A549 (cell line): ENCODE measurements at regions not wholly inside any gene's neighbourhood (a gene's known extent, or its start where the extent isn't known, plus 50 kb on each side); places are given as distances from the start of the nearest gene placed in this dataset.

Experiments used
- ATAC-seq, 2 experiments: fragments of 200-7000 bp in 1 of 2; fragments of >200 bp in 1 of 2; cut with Nextera tagmentation in 1 of 2; cut with Tn5 transposase in 1 of 2; 3 replicates each; pipeline versions ENCODE4 v1.8.0 to v1.9.1; 2018 to 2020; ENCODE audit warnings: mild to moderate bottlenecking in 1 of 2, moderate library complexity in 1 of 2
- CTCF ChIA-PET: fragments of 300-600 bp; sonication (Branson Sonifier 250); formaldehyde crosslinking; extraction: SDS; loops from one replicate; lab custom pipeline; 2021; ENCODE audit warnings: antibody characterized with exemption, inconsistent platforms; lab: Yijun Ruan, JAX
- POLR2A ChIA-PET: fragments of 350-600 bp; formaldehyde crosslinking; extraction: SDS; loops from one replicate; lab custom pipeline; 2021; ENCODE audit warnings: antibody characterized with exemption, inconsistent platforms; lab: Yijun Ruan, JAX
- DNase-seq, 2 experiments: peaks; one replicate each; pipeline versions ENCODE4 v3.0.0 to v3.0.0-alpha.2; 2011 to 2016; ENCODE audit warnings: low read depth in 1 of 2, low spot score in 1 of 2
- FAIRE-seq: peaks from 2 replicates; lab custom pipeline; 2011; peaks lifted over from hg19 to GRCh38; lab: Jason Lieb, UNC
- H3K27ac ChIP-seq, 2 experiments: fragments of >200 bp; sonication (Bioruptor Twin); formaldehyde crosslinking; 3 replicates each; pipeline ENCODE4 v1.5.1; 2016 to 2017
- H3K4me1 ChIP-seq: fragments of >200 bp; sonication (Bioruptor Twin); formaldehyde crosslinking; 3 replicates; pipeline ENCODE4 v1.6.1; 2016
- H3K4me2 ChIP-seq: fragments of >200 bp; sonication (Bioruptor Twin); formaldehyde crosslinking; 3 replicates; pipeline ENCODE4 v1.6.1; 2016
- H3K4me3 ChIP-seq: fragments of >200 bp; sonication (Bioruptor Twin); formaldehyde crosslinking; 3 replicates; pipeline ENCODE4 v1.5.1; 2016
- H3K9me3 ChIP-seq: fragments of >200 bp; sonication (Bioruptor Twin); formaldehyde crosslinking; 3 replicates; pipeline ENCODE4 v1.6.1; 2016
- BCL3 ChIP-seq: fragments of >200 bp; sonication (Bioruptor Twin); formaldehyde crosslinking; IDR thresholded peaks from 3 replicates; pipeline ENCODE4 v1.6.1; 2016
- BHLHE40 ChIP-seq: IDR thresholded peaks from 2 replicates; pipeline ENCODE4 v1.6.1; 2012; ENCODE audit warnings: low read depth, low read length, inconsistent platforms
- CBX2 ChIP-seq: fragments of 200-600 bp; sonication (generic); IDR thresholded peaks from 2 replicates; pipeline ENCODE4 v1.6.1; 2016; ENCODE audit warnings: low read depth, mild to moderate bottlenecking, borderline replicate concordance
- CBX8 ChIP-seq: fragments of 200-600 bp; sonication (generic); IDR thresholded peaks from 2 replicates; pipeline ENCODE4 v1.6.1; 2016
- CTCF ChIP-seq: fragments of >200 bp; sonication (Bioruptor Twin); formaldehyde crosslinking; IDR thresholded peaks from 3 replicates; pipeline ENCODE4 v1.5.1; 2016
- EHMT2 ChIP-seq: fragments of 200-600 bp; sonication (generic); IDR thresholded peaks from 2 replicates; pipeline ENCODE4 v1.6.1; 2016; ENCODE audit warnings: antibody characterized with exemption, low read depth, mild to moderate bottlenecking, moderate library complexity
- ELK1 ChIP-seq: fragments of 150-350 bp; IDR thresholded peaks from 2 replicates; pipeline ENCODE4 v1.6.1; 2014; ENCODE audit warnings: low read depth, mild to moderate bottlenecking, low read length
- EP300 ChIP-seq, 2 experiments: fragments of >200 bp; sonication (Bioruptor Twin); formaldehyde crosslinking; IDR thresholded peaks; 2 replicates in 1 of 2; 3 replicates in 1 of 2; pipeline ENCODE4 v1.6.1; 2016 to 2017
- FOSB ChIP-seq: fragments of 250-450 bp; sonication (Bioruptor Pico); IDR thresholded peaks from 2 replicates; pipeline ENCODE4 v1.5.0; 2020; ENCODE audit warnings: mild to moderate bottlenecking, moderate library complexity
- FOSL2 ChIP-seq, 2 experiments: fragments of 450-650 bp in 1 of 2; fragments of >200 bp in 1 of 2; sonication (Bioruptor Twin) in 1 of 2; formaldehyde crosslinking; IDR thresholded peaks; 2 replicates each; pipeline versions ENCODE4 v1.5.0 to v1.6.1; 2016 to 2020; ENCODE audit warnings: mild to moderate bottlenecking in 1 of 2, moderate library complexity in 1 of 2
- FOXS1 ChIP-seq: fragments of 250-450 bp; sonication (Bioruptor Pico); IDR thresholded peaks from 2 replicates; pipeline ENCODE4 v1.5.0; 2020; ENCODE audit warnings: mild to moderate bottlenecking, moderate library complexity
- HOXA7 ChIP-seq: fragments of 250-450 bp; sonication (Bioruptor Pico); IDR thresholded peaks from 2 replicates; pipeline ENCODE4 v1.5.0; 2020; ENCODE audit warnings: mild to moderate bottlenecking, moderate library complexity
- HOXB13 ChIP-seq: fragments of 250-450 bp; sonication (Bioruptor Pico); IDR thresholded peaks from 2 replicates; pipeline ENCODE4 v1.5.0; 2020; ENCODE audit warnings: low read depth, mild to moderate bottlenecking, moderate library complexity
- KDM5A ChIP-seq: fragments of 200-600 bp; sonication (generic); IDR thresholded peaks from 2 replicates; pipeline ENCODE4 v1.6.1; 2016; ENCODE audit warnings: antibody characterized with exemption, mild to moderate bottlenecking
- MAFK ChIP-seq: fragments of 450-650 bp; IDR thresholded peaks from 2 replicates; pipeline ENCODE4 v1.6.1; 2014; ENCODE audit not compliant: partially characterized antibody
- PHF8 ChIP-seq: fragments of 200-600 bp; sonication (generic); IDR thresholded peaks from 2 replicates; pipeline ENCODE4 v1.6.1; 2016; ENCODE audit warnings: low read depth, mild to moderate bottlenecking, antibody characterized with exemption, moderate library complexity, borderline replicate concordance
- REST ChIP-seq: fragments of 200-600 bp; sonication (generic); IDR thresholded peaks from 2 replicates; pipeline ENCODE4 v1.6.1; 2016; ENCODE audit warnings: antibody characterized with exemption, mild to moderate bottlenecking, moderate library complexity
- SMC3 ChIP-seq: fragments of >200 bp; sonication (Bioruptor Twin); formaldehyde crosslinking; IDR thresholded peaks from 3 replicates; pipeline ENCODE4 v1.6.1; 2018; ENCODE audit warnings: inconsistent platforms
- TFCP2L1 ChIP-seq: fragments of 250-450 bp; sonication (Bioruptor Pico); IDR thresholded peaks from 2 replicates; pipeline ENCODE4 v1.5.0; 2021; ENCODE audit warnings: mild to moderate bottlenecking
- TP53 ChIP-seq: fragments of 250-450 bp; sonication (Bioruptor Pico); IDR thresholded peaks from 2 replicates; pipeline ENCODE4 v1.5.0; 2021; ENCODE audit warnings: mild to moderate bottlenecking, moderate library complexity
- ZFP36 ChIP-seq: fragments of 450-650 bp; IDR thresholded peaks from 2 replicates; pipeline ENCODE4 v1.6.1; 2014; ENCODE audit warnings: borderline replicate concordance; ENCODE audit not compliant: partially characterized antibody
- WGBS: methylation state at CpG from one replicate; pipeline ENCODE4 v1.1.6; 2017; ENCODE audit errors: missing lambda C conversion rate; 5-methylcytosine and 5-hydroxymethylcytosine counted together

- Histone ChIP-seq H3K9me3 (no peaks in the 10 kb centered on the region), H3K4me3 (no peak overlapping the region), H3K4me2 (no peak overlapping the region), H3K4me1 (no peaks in the 10 kb centered on the region), H3K27ac (no peak overlapping the region; a peak in 1 of 6 replicates)
- no peak for TF ChIP-seq EHMT2
- no peak for TF ChIP-seq EP300 (IDR thresholded peaks at IDR 0.05)
- no peak for TF ChIP-seq HOXA7
- no peak for TF ChIP-seq FOXS1 (CRISPR knock-in tag)
- no peak for TF ChIP-seq PHF8
- TF ChIP-seq FOSB, result no peak
- TF ChIP-seq REST, result no peak
- POLR2A ChIA-PET, result no interaction called here
- WGBS, result 94% methylated on average over 8 of the region's 8 CpGs
- ATAC-seq, result no peak
- no peak for DNase-seq
- CTCF ChIA-PET, result no interaction called here
- no peak for FAIRE-seq
These were observed 391.9 kb downstream of the IRS2 start for GRCh38 chr13:109394311-109394988.

GRCh38 chr13:109393045-109393444, 393.3 kb downstream of the IRS2 start:
- no peaks in the 10 kb centered on the region for H3K4me1 ChIP-seq
- CTCF ChIA-PET, result no interaction called here
- no peak overlapping the region for H3K4me3 ChIP-seq
- WGBS, result 50% methylated on average over 1 of the region's 1 CpG
- no peak for FAIRE-seq
- ATAC-seq, result no peak
- no peaks in the 10 kb centered on the region for H3K9me3 ChIP-seq
- DNase-seq, result no peak
- TF ChIP-seq ELK1 (no peak), ZFP36 (no peak), CBX8 (no peak), EHMT2 (no peak), TP53 (CRISPR knock-in tag) (no peak), CTCF (no peak), EP300 (IDR thresholded peaks at IDR 0.05) (no peak), BCL3 (no peak), FOSL2 (IDR thresholded peaks at IDR 0.05) (no peak), FOSL2 (CRISPR knock-in tag; IDR thresholded peaks at IDR 0.05) (no peak), CBX2 (no peak), MAFK (no peak), SMC3 (no peak), KDM5A (no peak), BHLHE40 (no peak), HOXB13 (CRISPR knock-in tag) (no peak), TFCP2L1 (CRISPR knock-in tag) (no peak)
- TF ChIP-seq, all 56 proteins: peak for 0
- POLR2A ChIA-PET, result no interaction called here
- no peak overlapping the region for H3K27ac ChIP-seq
- no peak overlapping the region for H3K4me2 ChIP-seq
